ENCODE measurements at regions not wholly inside any gene's neighbourhood (a gene's known extent, or its start where the extent isn't known, plus 50 kb on each side); places are given as distances from the start of the nearest gene placed in this dataset.

- TF ChIP-seq EZH2 (IDR thresholded peaks at IDR 0.05; ENCODE audit: insufficient read depth, poor library complexity, severe bottlenecking) (no peak), EZH2phosphoT487 (IDR thresholded peaks at IDR 0.05; ENCODE audit: insufficient read depth, low read depth) (no peak)
Measured at GRCh38 chr4:126012691-126013290, 698.0 kb downstream of the FAT4 start.

All from GM23248 (cell line).